HG03457 (cell line): ENCODE measurements at regions not wholly inside any gene's neighbourhood (a gene's known extent, or its start where the extent isn't known, plus 50 kb on each side); places are given as distances from the start of the nearest gene placed in this dataset.

Experiments
- ATAC-seq: cut with Tn5 transposase; IDR thresholded peaks from one replicate; pipeline ENCODE4 v1.9.1; 2021; ENCODE audit warnings: moderate number of reproducible peaks; ENCODE audit not compliant: unreplicated experiment

- ATAC-seq, result no peak
Measured at GRCh38 chr6:150536835-150537234, 62.9 kb upstream of the PLEKHG1 start.

GRCh38 chr6:150537491-150537890, 62.2 kb upstream of the PLEKHG1 start:
- ATAC-seq, result no peak

GRCh38 chr6:150537893-150538292, 61.8 kb upstream of the PLEKHG1 start:
- ATAC-seq, result no peak

- no peak for ATAC-seq
Measured at GRCh38 chr6:150539111-150539510, 60.6 kb upstream of the PLEKHG1 start.

GRCh38 chr6:150539568-150539967, 60.1 kb upstream of the PLEKHG1 start:
- no peak for ATAC-seq

GRCh38 chr6:150541576-150541975, 58.1 kb upstream of the PLEKHG1 start:
- ATAC-seq, result no peak

- no peak for ATAC-seq
Measured at GRCh38 chr6:150543178-150543577, 56.5 kb upstream of the PLEKHG1 start.

- ATAC-seq, result no peak
Measured at GRCh38 chr6:150544793-150545192, 54.9 kb upstream of the PLEKHG1 start.

GRCh38 chr6:150546457-150546856, 53.2 kb upstream of the PLEKHG1 start:
- no peak for ATAC-seq

GRCh38 chr6:150547502-150548222, 52.0 kb upstream of the PLEKHG1 start:
- ATAC-seq, result no peak

- no peak for ATAC-seq
Measured at GRCh38 chr6:150548330-150548729, 51.4 kb upstream of the PLEKHG1 start.

GRCh38 chr6:150549007-150549406, 50.7 kb upstream of the PLEKHG1 start:
- ATAC-seq, result no peak

GRCh38 chr6:150549674-150550101, 50.0 kb upstream of the PLEKHG1 start:
- no peak for ATAC-seq
